Transverse colon (tissue), 3 donors: ENCODE measurements at regions not wholly inside any gene's neighbourhood (a gene's known extent, or its start where the extent isn't known, plus 50 kb on each side); places are given as distances from the start of the nearest gene placed in this dataset.

ENCODE experiments used
- EP300 ChIP-seq: sonication (generic); formaldehyde crosslinking; IDR thresholded peaks from one replicate; pipeline ENCODE4 v1.6.1; 2017; ENCODE audit warnings: antibody characterized with exemption, low read depth
- TF ChIP-seq, protein P1 (sequence below), 5 experiments: fragments of 200-600 bp in 3 of 5; fragments of 450-650 bp in 2 of 5; sonication (generic) in 3 of 5; IDR thresholded peaks; 1 replicate in 2 of 5; 2 replicates in 3 of 5; pipeline ENCODE4 v1.5.1; 2016 to 2017; ENCODE audit warnings: antibody characterized with exemption in 5 of 5, inconsistent platforms in 3 of 5, mild to moderate bottlenecking in 2 of 5, moderate library complexity in 1 of 5

DNA sequence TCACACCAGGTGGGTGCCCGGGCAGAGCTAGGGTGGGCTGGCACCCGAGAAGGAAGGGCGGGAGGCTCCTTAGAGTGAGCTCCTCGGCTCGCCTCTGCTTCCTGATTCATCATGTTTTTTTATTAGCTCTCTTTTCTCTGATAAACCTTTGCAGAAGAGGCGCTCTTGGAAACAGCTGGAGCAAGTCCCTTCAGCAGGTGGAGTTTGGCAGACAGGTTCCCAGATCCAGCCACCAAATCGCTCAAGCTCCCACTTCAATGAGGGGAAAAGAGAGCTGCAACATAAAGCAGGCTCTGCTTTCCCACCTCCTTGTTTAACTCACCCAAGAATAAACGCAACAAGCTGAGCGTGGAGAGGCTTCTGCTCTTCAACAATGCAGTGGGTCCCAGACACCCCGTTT, 244.8 kb downstream of the TSHZ3 start:
- TF ChIP-seq, protein P1, sequence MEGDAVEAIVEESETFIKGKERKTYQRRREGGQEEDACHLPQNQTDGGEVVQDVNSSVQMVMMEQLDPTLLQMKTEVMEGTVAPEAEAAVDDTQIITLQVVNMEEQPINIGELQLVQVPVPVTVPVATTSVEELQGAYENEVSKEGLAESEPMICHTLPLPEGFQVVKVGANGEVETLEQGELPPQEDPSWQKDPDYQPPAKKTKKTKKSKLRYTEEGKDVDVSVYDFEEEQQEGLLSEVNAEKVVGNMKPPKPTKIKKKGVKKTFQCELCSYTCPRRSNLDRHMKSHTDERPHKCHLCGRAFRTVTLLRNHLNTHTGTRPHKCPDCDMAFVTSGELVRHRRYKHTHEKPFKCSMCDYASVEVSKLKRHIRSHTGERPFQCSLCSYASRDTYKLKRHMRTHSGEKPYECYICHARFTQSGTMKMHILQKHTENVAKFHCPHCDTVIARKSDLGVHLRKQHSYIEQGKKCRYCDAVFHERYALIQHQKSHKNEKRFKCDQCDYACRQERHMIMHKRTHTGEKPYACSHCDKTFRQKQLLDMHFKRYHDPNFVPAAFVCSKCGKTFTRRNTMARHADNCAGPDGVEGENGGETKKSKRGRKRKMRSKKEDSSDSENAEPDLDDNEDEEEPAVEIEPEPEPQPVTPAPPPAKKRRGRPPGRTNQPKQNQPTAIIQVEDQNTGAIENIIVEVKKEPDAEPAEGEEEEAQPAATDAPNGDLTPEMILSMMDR (IDR thresholded peaks at IDR 0.05) = no peak
- no peak for TF ChIP-seq EP300
